ENCODE measurements at regions not wholly inside any gene's neighbourhood (a gene's known extent, or its start where the extent isn't known, plus 50 kb on each side); places are given as distances from the start of the nearest gene placed in this dataset.
"Not testable (repeated sequence)": the region's sequence is repeated elsewhere in the genome, so short reads cannot be mapped to it uniquely, and the experiment has no call there.

- Mint-ChIP-seq H3K4me1 (no peaks in the 10 kb centered on the region), H3K27ac (no peak overlapping the region), H3K27me3 (no peaks in the 10 kb centered on the region), H3K9me3 (peaks cover 2% of the 10 kb centered on the region), H3K4me3 (no peak overlapping the region), H3K36me3 (no peaks in the 10 kb centered on the region)
- POLR2A ChIA-PET = no interaction called here
- no peak for ATAC-seq (ENCODE audit: low read depth)
- DNase-seq = no peak
These were observed 125.6 kb upstream of the SLC5A12 start for GRCh38 chr11:26847459-26847858.

GRCh38 chr11:26847977-26848376, 126.1 kb upstream of the SLC5A12 start:
- Mint-ChIP-seq H3K27me3 (no peaks in the 10 kb centered on the region), H3K4me3 (no peak overlapping the region), H3K27ac (no peak overlapping the region), H3K9me3 (peaks cover 2% of the 10 kb centered on the region), H3K36me3 (no peaks in the 10 kb centered on the region), H3K4me1 (no peaks in the 10 kb centered on the region)
- POLR2A ChIA-PET = no interaction called here
- ATAC-seq (ENCODE audit: low read depth) (no peak), DNase-seq (no peak)

GRCh38 chr11:26849036-26849435, 127.2 kb upstream of the SLC5A12 start:
- Mint-ChIP-seq H3K4me3 (no peak overlapping the region), H3K4me1 (no peaks in the 10 kb centered on the region), H3K27ac (no peak overlapping the region), H3K27me3 (no peaks in the 10 kb centered on the region), H3K36me3 (no peaks in the 10 kb centered on the region), H3K9me3 (peaks cover 2% of the 10 kb centered on the region)
- no peak for ATAC-seq (ENCODE audit: low read depth)
- POLR2A ChIA-PET = no interaction called here
- no peak for DNase-seq

GRCh38 chr11:26851291-26851690, 129.4 kb upstream of the SLC5A12 start:
- Mint-ChIP-seq H3K27me3 (no peaks in the 10 kb centered on the region), H3K27ac (no peak overlapping the region), H3K9me3 (peaks cover 2% of the 10 kb centered on the region), H3K4me3 (no peak overlapping the region), H3K36me3 (no peaks in the 10 kb centered on the region), H3K4me1 (no peaks in the 10 kb centered on the region)
- DNase-seq = no peak
- POLR2A ChIA-PET = no interaction called here
- ATAC-seq (ENCODE audit: low read depth) = no peak

- Mint-ChIP-seq H3K9me3 (peaks cover 2% of the 10 kb centered on the region), H3K4me1 (no peaks in the 10 kb centered on the region), H3K27me3 (no peaks in the 10 kb centered on the region), H3K4me3 (no peak overlapping the region), H3K27ac (no peak overlapping the region), H3K36me3 (no peaks in the 10 kb centered on the region)
- POLR2A ChIA-PET = no interaction called here
- DNase-seq (no peak), ATAC-seq (ENCODE audit: low read depth) (no peak)
These were observed 129.8 kb upstream of the SLC5A12 start for GRCh38 chr11:26851696-26852095.

- ATAC-seq (ENCODE audit: low read depth) (no peak), DNase-seq (no peak)
- H3K9me3 Mint-ChIP-seq = no peaks in the 10 kb centered on the region
- no peaks in the 10 kb centered on the region for H3K36me3 Mint-ChIP-seq
- H3K4me3 Mint-ChIP-seq = no peak overlapping the region
- no peaks in the 10 kb centered on the region for H3K4me1 Mint-ChIP-seq
- H3K27me3 Mint-ChIP-seq = no peaks in the 10 kb centered on the region
- POLR2A ChIA-PET = no interaction called here
- no peak overlapping the region for H3K27ac Mint-ChIP-seq
These were observed 135.8 kb upstream of the FIBIN start for GRCh38 chr11:26858098-26858497.

GRCh38 chr11:26859416-26859815, 134.5 kb upstream of the FIBIN start:
- Mint-ChIP-seq H3K27ac (no peak overlapping the region), H3K9me3 (no peaks in the 10 kb centered on the region), H3K4me1 (no peaks in the 10 kb centered on the region), H3K27me3 (no peaks in the 10 kb centered on the region), H3K36me3 (no peaks in the 10 kb centered on the region), H3K4me3 (no peak overlapping the region)
- POLR2A ChIA-PET = no interaction called here
- DNase-seq (no peak), ATAC-seq (ENCODE audit: low read depth) (no peak)

- ATAC-seq (ENCODE audit: low read depth) = no peak
- Mint-ChIP-seq H3K4me3 (no peak overlapping the region), H3K36me3 (no peaks in the 10 kb centered on the region), H3K27ac (no peak overlapping the region), H3K27me3 (no peaks in the 10 kb centered on the region), H3K4me1 (no peaks in the 10 kb centered on the region), H3K9me3 (no peaks in the 10 kb centered on the region)
- POLR2A ChIA-PET = no interaction called here
- DNase-seq = no peak
These were observed 133.7 kb upstream of the FIBIN start for GRCh38 chr11:26860091-26860780.

- no peaks in the 10 kb centered on the region for H3K36me3 Mint-ChIP-seq
- POLR2A ChIA-PET = no interaction called here
- peaks cover 2% of the 10 kb centered on the region for H3K9me3 Mint-ChIP-seq
- ATAC-seq (ENCODE audit: low read depth) (no peak), DNase-seq (no peak)
- H3K27ac Mint-ChIP-seq = no peak overlapping the region
- H3K4me3 Mint-ChIP-seq = no peak overlapping the region
- H3K4me1 Mint-ChIP-seq = no peaks in the 10 kb centered on the region
- H3K27me3 Mint-ChIP-seq = no peaks in the 10 kb centered on the region
These were observed 133.0 kb upstream of the FIBIN start for GRCh38 chr11:26860895-26861294.

GRCh38 chr11:26862801-26863200, 131.1 kb upstream of the FIBIN start:
- DNase-seq = no peak
- no peak for ATAC-seq (ENCODE audit: low read depth)
- no peaks in the 10 kb centered on the region for H3K36me3 Mint-ChIP-seq
- POLR2A ChIA-PET = no interaction called here
- H3K27me3 Mint-ChIP-seq = no peaks in the 10 kb centered on the region
- no peaks in the 10 kb centered on the region for H3K4me1 Mint-ChIP-seq
- H3K9me3 Mint-ChIP-seq = peaks cover 3% of the 10 kb centered on the region
- no peak overlapping the region for H3K4me3 Mint-ChIP-seq
- no peak overlapping the region for H3K27ac Mint-ChIP-seq

GRCh38 chr11:26865703-26866102, 128.2 kb upstream of the FIBIN start:
- Mint-ChIP-seq H3K36me3 (no peaks in the 10 kb centered on the region), H3K27ac (no peak overlapping the region), H3K4me1 (no peaks in the 10 kb centered on the region), H3K27me3 (no peaks in the 10 kb centered on the region), H3K9me3 (peaks cover 4% of the 10 kb centered on the region), H3K4me3 (no peak overlapping the region)
- DNase-seq (no peak), ATAC-seq (ENCODE audit: low read depth) (no peak)
- POLR2A ChIA-PET = no interaction called here

GRCh38 chr11:26867286-26867685, 126.6 kb upstream of the FIBIN start:
- ATAC-seq (ENCODE audit: low read depth) (no peak), DNase-seq (no peak)
- Mint-ChIP-seq H3K36me3 (no peaks in the 10 kb centered on the region), H3K4me1 (no peaks in the 10 kb centered on the region), H3K9me3 (peaks cover 8% of the 10 kb centered on the region), H3K4me3 (no peak overlapping the region), H3K27me3 (no peaks in the 10 kb centered on the region), H3K27ac (no peak overlapping the region)
- POLR2A ChIA-PET = no interaction called here

- Mint-ChIP-seq H3K27me3 (no peaks in the 10 kb centered on the region), H3K4me1 (no peaks in the 10 kb centered on the region), H3K27ac (no peak overlapping the region), H3K9me3 (peaks cover 12% of the 10 kb centered on the region), H3K4me3 (no peak overlapping the region), H3K36me3 (no peaks in the 10 kb centered on the region)
- ATAC-seq (ENCODE audit: low read depth) (no peak), DNase-seq (no peak)
- POLR2A ChIA-PET = no interaction called here
These were observed 114.8 kb upstream of the FIBIN start for GRCh38 chr11:26878959-26879581.

- H3K27ac Mint-ChIP-seq; ATAC-seq (ENCODE audit: low read depth); H3K4me1 Mint-ChIP-seq; H3K4me3 Mint-ChIP-seq; DNase-seq; H3K27me3 Mint-ChIP-seq; POLR2A ChIA-PET; H3K36me3 Mint-ChIP-seq: not testable (repeated sequence)
- H3K9me3 Mint-ChIP-seq = peaks cover 10% of the 10 kb centered on the region
These were observed 111.5 kb upstream of the FIBIN start for GRCh38 chr11:26882363-26882880.
